HG02885 (cell line): ENCODE measurements at regions not wholly inside any gene's neighbourhood (a gene's known extent, or its start where the extent isn't known, plus 50 kb on each side); places are given as distances from the start of the nearest gene placed in this dataset.

Experiments used
- ATAC-seq: cut with Tn5 transposase; IDR thresholded peaks from one replicate; pipeline ENCODE4 v1.9.1; 2021; ENCODE audit warnings: mild to moderate bottlenecking; ENCODE audit not compliant: unreplicated experiment, poor library complexity

DNA sequence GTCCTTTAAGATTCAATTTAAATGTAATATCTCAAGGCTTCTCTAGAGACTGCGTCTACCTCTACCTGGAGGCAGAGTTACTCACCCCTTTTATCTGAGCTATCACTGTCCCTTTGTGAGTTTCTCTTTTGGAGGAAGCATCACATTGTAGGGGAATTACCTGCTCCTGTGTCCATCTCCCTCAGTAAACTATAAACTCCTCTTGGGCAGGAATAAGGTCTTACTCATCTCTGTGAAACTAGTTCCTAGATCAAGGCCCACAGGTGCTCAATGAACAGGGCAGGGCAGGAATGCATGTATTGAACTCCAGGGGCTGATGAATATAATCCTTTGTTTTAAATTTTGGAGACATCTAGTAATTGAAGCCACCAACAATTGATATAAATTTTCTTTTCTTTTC is 139.8 kb upstream of the ERCC6L2 start:
- no peak for ATAC-seq

GRCh38 chr9:95733741-95734666 is 141.5 kb upstream of the ERCC6L2 start:
- no peak for ATAC-seq

GRCh38 chr9:95732802-95733688 is 142.4 kb upstream of the ERCC6L2 start:
- no peak for ATAC-seq

DNA sequence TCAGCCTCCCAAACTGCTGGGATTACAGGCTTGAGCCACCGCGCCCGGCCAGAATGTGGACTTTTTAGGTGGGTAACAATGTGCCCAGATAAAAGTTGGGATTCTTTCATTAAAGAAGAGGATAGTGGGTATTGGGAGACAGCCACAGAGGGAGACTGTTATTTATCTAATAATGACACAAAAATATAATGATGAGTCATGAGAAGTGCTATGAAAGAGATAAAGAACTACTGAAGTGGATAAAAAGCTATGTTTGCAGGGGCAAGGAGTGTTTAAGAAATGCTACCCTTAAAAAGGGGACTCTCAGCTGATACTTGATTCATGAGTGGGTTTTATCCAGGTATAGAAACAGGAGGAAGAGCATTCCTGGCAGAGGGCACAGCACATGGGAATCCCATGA is 143.6 kb upstream of the ERCC6L2 start:
- ATAC-seq: no peak

- no peak for ATAC-seq
These were observed 145.7 kb upstream of the ERCC6L2 start for GRCh38 chr9:95729669-95730368.

DNA sequence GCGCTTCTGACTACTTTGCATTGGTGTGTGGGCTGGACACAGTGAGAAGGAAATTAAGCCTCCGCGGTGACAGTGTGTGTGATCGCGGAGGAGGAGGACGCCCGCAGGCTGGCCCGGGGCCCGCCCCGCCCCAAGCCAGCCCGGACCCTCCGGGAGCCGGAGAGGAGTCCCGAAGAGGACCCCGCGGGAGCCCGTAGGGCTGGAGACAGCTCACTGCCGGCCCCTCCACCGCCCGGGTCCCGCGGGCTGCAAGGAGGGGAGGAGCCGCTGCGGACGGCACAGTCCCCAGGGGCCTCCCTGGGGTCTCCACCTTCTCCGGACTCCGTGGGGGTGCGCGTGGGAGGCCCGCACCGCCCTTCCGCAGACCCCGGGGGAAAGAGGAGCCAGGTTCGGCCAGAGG is 146.4 kb upstream of the ERCC6L2 start:
- no peak for ATAC-seq

GRCh38 chr9:95727947-95728520 is 147.5 kb upstream of the ERCC6L2 start:
- ATAC-seq: no peak

GRCh38 chr9:95726756-95727155 is 148.7 kb upstream of the ERCC6L2 start:
- ATAC-seq: no peak

GRCh38 chr9:95725045-95725444 is 150.4 kb upstream of the ERCC6L2 start:
- ATAC-seq: no peak

GRCh38 chr9:95724253-95724991 is 151.1 kb upstream of the ERCC6L2 start:
- peak; percentile 89 for ATAC-seq

GRCh38 chr9:95722141-95722540 is 153.3 kb upstream of the ERCC6L2 start:
- ATAC-seq: no peak

- ATAC-seq: no peak
These were observed 154.4 kb upstream of the ERCC6L2 start for GRCh38 chr9:95721061-95721531.

DNA sequence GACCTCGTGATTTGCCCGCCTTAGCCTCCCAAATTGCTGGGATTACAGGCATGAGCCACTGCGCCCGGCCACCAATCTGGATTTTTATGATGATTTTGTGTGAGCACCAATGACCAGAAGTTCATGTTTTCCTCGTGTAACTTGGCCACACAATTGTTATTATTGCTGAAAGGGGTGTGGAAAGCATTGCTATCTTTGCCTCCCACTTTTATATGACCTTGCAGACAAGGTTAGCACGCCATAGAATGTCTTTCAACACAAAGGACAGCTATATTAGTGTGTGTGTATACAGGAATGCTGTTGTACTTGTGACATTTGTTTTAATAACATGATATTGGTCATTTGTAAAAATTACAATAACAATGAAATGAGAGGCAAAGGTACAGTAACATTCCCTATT is 155.0 kb upstream of the ERCC6L2 start:
- no peak for ATAC-seq

GRCh38 chr9:95719354-95719753 is 156.1 kb upstream of the ERCC6L2 start:
- no peak for ATAC-seq

- ATAC-seq: no peak
These were observed 157.2 kb upstream of the ERCC6L2 start for GRCh38 chr9:95718263-95718662.

DNA sequence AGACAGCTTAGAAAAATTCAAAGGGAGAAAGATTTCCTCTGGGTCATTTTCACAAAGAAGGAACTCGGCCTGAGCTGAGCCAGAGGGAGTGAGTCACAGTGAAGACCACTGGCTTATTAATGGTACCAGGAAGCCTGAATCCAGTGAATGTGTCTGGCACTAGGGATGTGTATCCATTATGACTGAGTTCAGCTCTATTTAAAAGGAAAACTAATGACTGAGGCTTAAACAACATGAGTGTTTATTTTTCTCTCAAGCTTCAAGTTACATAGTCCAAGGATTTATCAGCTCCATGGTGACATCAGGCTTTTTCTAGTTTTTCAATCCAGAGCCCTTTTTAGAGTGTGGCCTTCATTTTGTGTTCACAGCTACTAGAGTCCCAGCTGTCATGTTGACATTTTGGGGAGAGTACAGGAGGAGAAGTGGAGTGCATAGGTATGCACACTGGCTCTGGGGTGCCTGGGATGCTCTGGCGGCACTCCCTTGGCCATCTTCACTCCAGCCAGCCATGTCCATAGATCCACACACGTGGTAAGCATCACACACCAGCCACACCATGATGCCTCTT is 159.5 kb upstream of the ERCC6L2 start:
- no peak for ATAC-seq

DNA sequence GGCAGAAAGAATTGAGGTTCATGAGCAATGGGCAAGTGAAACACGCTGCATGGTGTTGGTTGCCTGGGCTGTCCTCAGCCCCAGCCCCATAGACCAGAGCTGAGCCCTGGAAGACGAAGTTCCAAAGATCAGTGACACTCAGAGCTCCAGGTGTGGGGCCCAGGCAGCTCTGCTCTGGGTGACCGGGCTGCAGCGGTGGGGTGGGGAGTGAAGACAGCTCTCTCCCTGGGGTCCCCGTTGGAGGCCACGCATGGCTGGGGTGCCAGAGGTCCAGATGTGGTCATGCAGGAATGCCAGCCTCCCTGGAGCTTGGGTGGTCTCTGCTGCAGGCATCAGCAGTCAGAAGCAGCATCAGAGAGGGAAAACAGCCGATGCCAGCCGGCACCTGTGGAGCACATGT is 165.0 kb upstream of the ERCC6L2 start:
- no peak for ATAC-seq

- no peak for ATAC-seq
These were observed 178.8 kb upstream of the ERCC6L2 start for GRCh38 chr9:95696701-95697100.

GRCh38 chr9:95691435-95691834 is 174.7 kb upstream of the PTCH1 start:
- no peak for ATAC-seq
